B cell (primary cell): ENCODE measurements at regions not wholly inside any gene's neighbourhood (a gene's known extent, or its start where the extent isn't known, plus 50 kb on each side); places are given as distances from the start of the nearest gene placed in this dataset.

ENCODE experiments used
- ATAC-seq: fragments of 200-7000 bp; cut with Tn5 transposase; one replicate; pipeline ENCODE4 v1.10.0; 2021; ENCODE audit warnings: low read depth, mild to moderate bottlenecking, moderate number of reproducible peaks, moderate library complexity
- CTCF ChIA-PET: fragments of 350-600 bp; sonication (Branson Sonifier 250); formaldehyde crosslinking; loops from one replicate; lab custom pipeline; 2021; ENCODE audit warnings: antibody characterized with exemption, inconsistent platforms; lab: Charles Lee
- POLR2A ChIA-PET: fragments of 350-600 bp; sonication (Branson Sonifier 250); formaldehyde crosslinking; loops from one replicate; lab custom pipeline; 2021; ENCODE audit warnings: antibody characterized with exemption; lab: Charles Lee
- DNase-seq: peaks from one replicate; pipeline ENCODE4 v3.0.0; 2013
- H2AFZ ChIP-seq: 2 replicates; pipeline ENCODE4 v1.6.1; 2012; ENCODE audit warnings: mild to moderate bottlenecking, low read depth, low read length; ENCODE audit not compliant: insufficient read depth, poor library complexity, severe bottlenecking
- H3K27ac ChIP-seq, 2 donors: 1 replicate in 1 of 2; 2 replicates in 1 of 2; pipeline ENCODE4 v1.5.1; 2012 to 2013; ENCODE audit warnings: low read length in 2 of 2, mild to moderate bottlenecking in 2 of 2, moderate library complexity in 1 of 2
- H3K27me3 ChIP-seq, 4 experiments: fragments of 200-600 bp in 1 of 4; sonication (generic) in 1 of 4; replicated peaks in 1 of 4; 1 replicate in 2 of 4; 2 replicates in 2 of 4; pipeline versions ENCODE4 v1.6.1 to v1.7.0; 2013 to 2016; ENCODE audit warnings: low read length in 3 of 4, mild to moderate bottlenecking in 2 of 4, mixed read lengths in 1 of 4, moderate library complexity in 1 of 4; ENCODE audit not compliant: insufficient read depth in 4 of 4, control insufficient read depth in 3 of 4; ENCODE audit errors: control extremely low read depth in 1 of 4
- H3K36me3 ChIP-seq, 2 experiments: replicated peaks in 1 of 2; 1 replicate in 1 of 2; 2 replicates in 1 of 2; pipeline versions ENCODE4 v1.6.1 to v1.7.1; 2013; ENCODE audit warnings: low read length in 1 of 2; ENCODE audit not compliant: insufficient read depth in 2 of 2, control insufficient read depth in 1 of 2; ENCODE audit errors: control extremely low read depth in 1 of 2, extremely low read depth in 1 of 2
- H3K4me1 ChIP-seq, 2 donors: fragments of 200-600 bp in 1 of 2; sonication (generic) in 1 of 2; 1 replicate in 1 of 2; 2 replicates in 1 of 2; pipeline versions ENCODE4 v1.5.1 to v1.6.1; 2013 to 2017; ENCODE audit warnings: low read length in 2 of 2; ENCODE audit not compliant: control insufficient read depth in 2 of 2, insufficient read depth in 2 of 2
- H3K4me2 ChIP-seq: replicated peaks from 2 replicates; pipeline ENCODE3; 2012; ENCODE audit warnings: mild to moderate bottlenecking, low read depth, low read length; ENCODE audit not compliant: poor library complexity, severe bottlenecking
- H3K4me3 ChIP-seq, 5 experiments: fragments of 200-600 bp in 1 of 5; sonication (generic) in 1 of 5; 1 replicate in 3 of 5; 2 replicates in 2 of 5; pipeline versions ENCODE4 v1.5.1 to v1.7.0; 2011 to 2016; ENCODE audit warnings: low read length in 4 of 5, mild to moderate bottlenecking in 4 of 5, low read depth in 2 of 5, control low read depth in 1 of 5, moderate library complexity in 1 of 5; ENCODE audit not compliant: insufficient read depth in 1 of 5; ENCODE audit errors: control extremely low read depth in 1 of 5, extremely low read depth in 1 of 5
- H3K79me2 ChIP-seq: fragments of 200-600 bp; sonication (generic); one replicate; pipeline ENCODE4 v1.6.0; 2016; ENCODE audit warnings: low read length; ENCODE audit not compliant: control insufficient read depth, insufficient read depth
- H3K9ac ChIP-seq: fragments of 200-600 bp; sonication (generic); 2 replicates; pipeline ENCODE4 v1.6.1; 2017; ENCODE audit warnings: mild to moderate bottlenecking, low read length, moderate library complexity
- H3K9me3 ChIP-seq, 3 donors: one replicate each; pipeline versions ENCODE4 v1.6.1 to v1.7.1; 2013; ENCODE audit warnings: low read length in 2 of 3; ENCODE audit not compliant: control insufficient read depth in 2 of 3, insufficient read depth in 1 of 3; ENCODE audit errors: control extremely low read depth in 1 of 3
- H4K20me1 ChIP-seq: 2 replicates; pipeline ENCODE4 v1.6.0; 2012; ENCODE audit warnings: mild to moderate bottlenecking, low read length; ENCODE audit not compliant: insufficient read depth, control insufficient read depth, poor library complexity, severe bottlenecking
- H3K27ac Mint-ChIP-seq: one replicate; pipeline ENCODE4 v1.8.0; 2021; ENCODE audit warnings: mixed read lengths
- H3K27me3 Mint-ChIP-seq: one replicate; pipeline ENCODE4 v1.8.0; 2021; ENCODE audit warnings: mixed read lengths
- H3K4me1 Mint-ChIP-seq: one replicate; pipeline ENCODE4 v1.8.0; 2021; ENCODE audit warnings: mixed read lengths
- H3K4me3 Mint-ChIP-seq: one replicate; pipeline ENCODE4 v1.8.0; 2021; ENCODE audit warnings: mixed read lengths
- H3K9me3 Mint-ChIP-seq: one replicate; pipeline ENCODE4 v1.8.0; 2022; ENCODE audit warnings: mixed read lengths; ENCODE audit not compliant: insufficient read depth
- EZH2 ChIP-seq: IDR thresholded peaks from 2 replicates; pipeline ENCODE4 v1.6.1; 2012; ENCODE audit warnings: borderline replicate concordance, low read depth, mild to moderate bottlenecking, moderate library complexity, low read length; ENCODE audit not compliant: insufficient read depth, poor library complexity, severe bottlenecking
- WGBS: methylation state at CpG from one replicate; pipeline ENCODE4 v1.1.5; 2013; ENCODE audit warnings: missing lambda C conversion rate; ENCODE audit not compliant: insufficient coverage; 5-methylcytosine and 5-hydroxymethylcytosine counted together
- intact Hi-C: fragments of 100-400 bp; cut with micrococcal nuclease; formaldehyde crosslinking; loops from one replicate; pipeline ENCODE4 v1.10.0; 2022
- TF ChIP-seq, protein P1 (sequence below): fragments of 200-600 bp; IDR thresholded peaks from one replicate; pipeline ENCODE4 v1.8.0; 2022; ENCODE audit warnings: antibody characterized with exemption, mild to moderate bottlenecking

DNA sequence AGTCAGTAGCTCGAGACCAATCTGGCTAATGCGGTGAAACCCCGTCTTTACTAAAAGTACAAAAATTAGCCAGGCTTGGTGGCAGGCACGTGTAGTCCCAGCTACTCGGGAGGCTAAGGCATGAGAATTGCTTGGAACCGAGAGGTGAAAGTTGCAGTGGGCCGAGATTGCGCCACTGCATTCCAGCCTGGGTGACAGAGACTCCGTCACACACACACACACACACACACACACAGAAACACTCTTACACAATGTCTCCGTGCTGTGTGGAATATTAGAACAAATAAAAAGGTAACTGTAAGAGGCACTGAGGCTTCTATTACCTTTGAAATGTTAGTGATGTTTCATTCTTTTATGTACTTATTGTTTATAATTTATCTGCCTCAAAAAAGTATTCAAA is 326.6 kb downstream of the GPAT3 start:
- no peak overlapping the region for H3K4me3 ChIP-seq
- H3K4me1 ChIP-seq: no peaks in the 10 kb centered on the region
- WGBS: 90% methylated on average over 6 of the region's 10 CpGs
- no peak overlapping the region for H3K4me2 ChIP-seq
- H2AFZ ChIP-seq: no peak overlapping the region
- no peaks in the 10 kb centered on the region for H3K36me3 ChIP-seq
- CTCF ChIA-PET: no interaction called here
- ATAC-seq (no peak), DNase-seq (no peak)
- H3K9me3 ChIP-seq: no peaks in the 10 kb centered on the region
- Mint-ChIP-seq H3K4me1 (no peaks in the 10 kb centered on the region), H3K27ac (no peak overlapping the region), H3K9me3 (no peaks in the 10 kb centered on the region), H3K4me3 (no peak overlapping the region), H3K27me3 (peaks cover 7% of the 10 kb centered on the region)
- no peak overlapping the region for H3K9ac ChIP-seq
- POLR2A ChIA-PET: no interaction called here
- intact Hi-C loops: no loop called here
- H3K79me2 ChIP-seq: no peaks in the 10 kb centered on the region
- no peak overlapping the region for H3K27ac ChIP-seq
- H4K20me1 ChIP-seq: no peaks in the 10 kb centered on the region
- no peaks in the 10 kb centered on the region for H3K27me3 ChIP-seq
- TF ChIP-seq EZH2: no peak
- TF ChIP-seq, protein P1, sequence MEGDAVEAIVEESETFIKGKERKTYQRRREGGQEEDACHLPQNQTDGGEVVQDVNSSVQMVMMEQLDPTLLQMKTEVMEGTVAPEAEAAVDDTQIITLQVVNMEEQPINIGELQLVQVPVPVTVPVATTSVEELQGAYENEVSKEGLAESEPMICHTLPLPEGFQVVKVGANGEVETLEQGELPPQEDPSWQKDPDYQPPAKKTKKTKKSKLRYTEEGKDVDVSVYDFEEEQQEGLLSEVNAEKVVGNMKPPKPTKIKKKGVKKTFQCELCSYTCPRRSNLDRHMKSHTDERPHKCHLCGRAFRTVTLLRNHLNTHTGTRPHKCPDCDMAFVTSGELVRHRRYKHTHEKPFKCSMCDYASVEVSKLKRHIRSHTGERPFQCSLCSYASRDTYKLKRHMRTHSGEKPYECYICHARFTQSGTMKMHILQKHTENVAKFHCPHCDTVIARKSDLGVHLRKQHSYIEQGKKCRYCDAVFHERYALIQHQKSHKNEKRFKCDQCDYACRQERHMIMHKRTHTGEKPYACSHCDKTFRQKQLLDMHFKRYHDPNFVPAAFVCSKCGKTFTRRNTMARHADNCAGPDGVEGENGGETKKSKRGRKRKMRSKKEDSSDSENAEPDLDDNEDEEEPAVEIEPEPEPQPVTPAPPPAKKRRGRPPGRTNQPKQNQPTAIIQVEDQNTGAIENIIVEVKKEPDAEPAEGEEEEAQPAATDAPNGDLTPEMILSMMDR: no peak

DNA sequence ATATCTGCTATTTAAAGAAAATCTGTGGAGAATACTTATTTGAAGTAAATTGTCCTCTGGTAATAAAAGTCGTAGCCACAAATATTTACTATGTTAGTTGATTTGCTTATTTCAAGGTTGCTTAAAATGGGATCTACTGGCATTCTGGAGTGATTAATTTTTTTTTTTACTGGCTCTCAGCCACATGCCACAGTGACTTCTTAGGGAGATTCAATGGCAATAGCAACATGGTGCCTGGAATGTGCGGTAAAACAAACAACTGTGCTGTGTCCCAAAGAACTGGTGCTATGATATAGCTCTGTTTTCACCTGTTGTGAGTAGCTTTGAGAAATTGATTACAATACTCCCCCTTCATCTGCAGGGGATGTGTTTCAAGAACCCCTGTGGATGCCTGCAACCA is 324.3 kb downstream of the GPAT3 start:
- no peaks in the 10 kb centered on the region for H3K4me1 ChIP-seq
- no peaks in the 10 kb centered on the region for H3K27me3 ChIP-seq
- no peak overlapping the region for H3K9ac ChIP-seq
- no peak for TF ChIP-seq EZH2
- TF ChIP-seq, protein P1: no peak
- Mint-ChIP-seq H3K27ac (no peak overlapping the region), H3K27me3 (peaks cover 7% of the 10 kb centered on the region), H3K9me3 (no peaks in the 10 kb centered on the region), H3K4me3 (no peak overlapping the region), H3K4me1 (no peaks in the 10 kb centered on the region)
- H3K79me2 ChIP-seq: no peaks in the 10 kb centered on the region
- no peak overlapping the region for H2AFZ ChIP-seq
- intact Hi-C loops: no loop called here
- WGBS: 100% methylated on average over 2 of the region's 2 CpGs
- ATAC-seq: no peak
- no peak for DNase-seq
- ChIA-PET CTCF (no interaction called here), POLR2A (no interaction called here)
- no peak overlapping the region for H3K4me3 ChIP-seq
- no peaks in the 10 kb centered on the region for H3K9me3 ChIP-seq
- H4K20me1 ChIP-seq: no peaks in the 10 kb centered on the region
- no peaks in the 10 kb centered on the region for H3K36me3 ChIP-seq
- no peak overlapping the region for H3K4me2 ChIP-seq
- H3K27ac ChIP-seq: no peak overlapping the region
